Activated T-cell treated with anti-CD3 and anti-CD28 coated beads for 48 hours (primary cell): ENCODE measurements at regions not wholly inside any gene's neighbourhood (a gene's known extent, or its start where the extent isn't known, plus 50 kb on each side); places are given as distances from the start of the nearest gene placed in this dataset.

ENCODE experiments used
- DNase-seq: peaks from one replicate; pipeline ENCODE4 v3.0.0-alpha.2; 2020; ENCODE audit warnings: low read depth

DNA sequence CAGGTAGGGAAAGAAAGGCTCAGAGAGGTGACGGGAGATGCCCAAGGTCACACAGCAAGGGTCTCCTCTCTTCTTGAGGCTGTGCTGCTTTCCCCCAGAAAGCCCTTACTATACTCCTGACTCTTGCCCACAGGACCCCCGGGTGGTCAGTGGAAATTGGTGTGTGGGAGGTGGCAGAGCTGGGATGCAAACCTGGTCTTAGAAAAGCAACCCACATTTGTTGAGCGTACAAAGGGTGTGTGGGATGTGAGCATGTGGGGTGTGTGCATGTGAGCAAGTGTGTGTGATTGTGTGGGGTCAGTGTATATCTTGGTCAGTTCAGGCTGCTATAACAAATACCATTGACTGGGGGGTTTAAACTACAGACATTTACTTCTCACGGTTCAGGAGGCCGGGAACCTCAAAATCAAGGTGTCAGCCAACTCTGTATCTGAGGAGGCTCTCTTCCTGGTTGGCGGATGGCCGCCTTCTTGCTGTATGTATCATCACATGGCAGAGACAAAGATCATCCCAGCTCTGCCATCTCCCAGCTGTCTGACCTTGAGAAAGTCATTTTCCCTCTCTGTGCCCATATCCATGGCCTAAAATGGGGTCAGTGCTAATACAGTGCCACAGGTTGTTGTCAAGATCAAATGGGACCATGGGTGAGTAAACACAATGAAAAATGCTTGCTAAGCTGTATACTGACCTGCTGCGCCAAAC lies 268.5 kb downstream of the PTPRU start:
- no peak for DNase-seq

DNA sequence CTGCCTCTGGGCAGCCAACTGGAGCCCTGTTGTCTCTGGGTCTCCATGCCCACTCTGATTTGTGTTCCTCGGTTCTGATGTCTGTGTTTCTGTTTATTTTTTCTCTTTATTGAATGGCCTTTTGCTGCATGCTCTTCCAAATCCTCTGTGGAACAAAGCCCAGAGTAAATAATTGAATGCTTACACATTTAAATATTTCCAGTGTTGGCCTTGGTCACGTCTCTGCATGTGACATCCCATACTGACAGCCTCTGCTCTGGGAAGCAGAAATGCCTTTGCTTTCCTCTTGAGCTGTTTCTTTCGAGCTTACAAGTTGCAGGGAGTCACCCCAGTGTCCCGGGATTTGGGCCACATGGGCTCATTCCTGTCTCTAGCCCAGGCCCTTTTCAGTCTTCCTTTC lies 267.9 kb downstream of the PTPRU start:
- no peak for DNase-seq

DNA sequence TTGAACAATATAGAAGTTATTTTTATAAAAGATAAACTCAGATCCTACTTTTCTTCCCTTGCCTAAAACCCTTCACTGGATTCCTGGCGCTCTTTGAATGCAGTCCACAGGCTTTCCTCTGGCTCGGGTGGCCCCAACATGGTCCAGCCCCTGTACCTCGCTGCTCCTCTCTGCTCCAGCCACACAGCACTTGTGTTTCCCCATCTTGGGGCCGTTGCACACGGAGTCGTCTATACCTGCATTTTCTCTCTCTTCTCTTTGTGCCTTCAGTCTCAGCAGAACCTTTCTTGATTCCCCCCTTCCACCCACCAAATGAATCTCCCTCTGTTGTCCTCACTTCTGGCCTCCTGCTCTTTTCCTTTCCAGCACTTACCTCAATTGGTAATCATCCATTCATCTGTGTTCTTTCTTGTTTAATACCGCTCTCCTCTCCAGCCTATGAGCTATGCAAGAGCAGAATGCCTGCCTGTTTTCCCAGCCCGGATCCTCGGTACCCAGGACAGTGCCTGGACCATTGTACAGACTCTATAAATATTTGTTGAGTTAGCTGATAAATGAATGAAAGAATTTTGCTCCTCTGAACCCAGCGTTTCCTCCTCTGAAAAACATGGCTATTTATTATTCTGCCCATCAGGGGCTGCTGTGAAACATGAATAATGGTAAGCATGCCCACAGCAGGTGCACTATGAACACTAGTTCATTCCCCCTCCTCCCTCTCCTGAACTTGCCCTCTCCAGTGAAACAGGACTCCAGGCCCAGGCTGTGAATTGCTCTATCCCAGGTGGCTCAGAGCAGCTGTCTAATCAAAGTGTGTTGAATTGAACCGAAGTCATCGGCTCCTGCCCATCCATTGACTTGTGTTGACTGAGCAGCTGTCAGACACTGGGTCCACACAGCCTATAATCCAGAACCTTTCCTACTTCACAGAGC lies 266.9 kb downstream of the PTPRU start:
- no peak for DNase-seq

DNA sequence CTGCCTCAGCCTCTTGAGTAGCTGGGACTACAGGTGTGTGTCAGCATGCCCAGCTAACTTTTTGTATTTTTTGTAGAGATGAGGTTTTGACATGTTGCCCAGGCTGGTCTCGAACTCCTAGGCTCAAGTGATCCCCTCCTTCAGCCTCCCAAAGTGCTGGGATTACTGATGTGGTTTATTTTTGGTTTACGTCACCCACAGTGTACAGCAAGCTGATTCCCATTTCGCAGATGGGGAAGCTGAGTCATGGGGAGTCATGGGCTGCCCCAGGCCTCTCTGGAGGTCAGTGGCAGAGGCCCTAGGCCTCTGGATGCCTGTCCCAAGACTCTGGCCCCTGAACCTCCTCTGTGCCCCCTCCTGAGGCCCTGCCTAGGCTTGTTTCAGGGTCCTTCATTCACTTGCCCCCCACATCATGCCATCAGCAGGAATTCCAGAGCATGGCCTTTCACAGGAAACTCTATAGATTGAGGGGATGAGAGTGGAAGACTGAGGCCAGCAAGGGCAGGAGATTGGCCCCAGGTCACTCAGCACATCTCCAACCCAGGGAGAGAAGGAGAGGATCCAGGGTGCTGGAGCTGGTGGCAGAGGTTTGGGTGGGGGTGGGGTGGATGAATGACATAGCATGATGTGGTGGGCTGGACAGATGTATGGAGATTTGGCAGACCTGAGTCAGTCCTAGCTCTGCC lies 266.0 kb downstream of the PTPRU start:
- DNase-seq = no peak

DNA sequence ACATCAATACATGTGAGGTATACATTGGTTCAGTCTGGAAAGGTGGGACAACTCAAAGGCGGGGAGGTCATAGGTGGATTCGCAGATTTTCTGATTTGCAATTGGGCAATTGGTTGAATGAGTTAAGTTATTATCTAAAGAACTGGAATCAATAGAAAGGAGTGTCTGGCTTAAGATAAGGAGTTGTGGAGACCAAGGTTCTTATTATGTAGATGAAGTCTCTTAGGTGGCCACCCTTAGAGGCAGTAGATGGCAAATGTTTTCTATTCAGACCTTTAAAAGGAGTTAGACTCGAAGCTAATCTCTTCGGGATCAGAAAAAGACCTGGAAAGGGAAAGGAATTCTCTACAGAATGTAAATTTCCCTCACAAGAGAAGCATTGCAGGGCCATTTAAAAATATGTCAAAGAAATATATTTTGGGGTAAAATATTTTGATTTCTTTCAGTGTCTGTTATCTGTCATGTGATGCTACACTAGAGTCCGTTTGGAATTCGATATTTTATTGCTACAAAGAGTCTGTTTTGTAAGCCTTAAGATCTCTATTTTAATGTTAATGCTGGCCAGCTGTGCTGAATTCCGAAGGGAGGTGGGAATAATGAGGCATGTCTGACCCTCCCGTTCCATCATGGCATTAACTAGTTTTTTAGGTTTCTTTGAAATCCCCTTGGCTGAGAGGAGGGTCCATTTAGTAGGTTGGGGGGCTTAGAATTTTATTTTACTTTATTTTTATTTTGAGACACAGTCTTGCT lies 265.1 kb downstream of the PTPRU start:
- DNase-seq = no peak

DNA sequence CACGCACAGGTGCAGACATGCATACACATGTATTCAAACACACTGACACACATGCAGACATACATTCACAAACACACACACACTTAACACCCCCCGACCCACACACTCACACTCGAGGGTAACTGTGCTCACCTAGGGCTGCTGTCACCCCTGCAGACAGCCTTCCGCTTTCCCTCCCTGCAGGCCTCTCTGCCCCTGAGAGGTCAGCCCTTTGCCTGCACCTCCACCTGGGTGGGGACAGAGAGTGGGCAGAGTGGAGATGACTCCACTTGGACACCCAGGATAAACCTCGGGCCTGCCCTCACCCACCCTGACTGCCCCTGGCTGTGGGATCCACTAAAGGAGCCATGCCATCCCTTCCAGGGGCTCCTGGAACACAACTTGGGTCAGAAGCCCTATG lies 264.3 kb downstream of the PTPRU start:
- no peak for DNase-seq

DNA sequence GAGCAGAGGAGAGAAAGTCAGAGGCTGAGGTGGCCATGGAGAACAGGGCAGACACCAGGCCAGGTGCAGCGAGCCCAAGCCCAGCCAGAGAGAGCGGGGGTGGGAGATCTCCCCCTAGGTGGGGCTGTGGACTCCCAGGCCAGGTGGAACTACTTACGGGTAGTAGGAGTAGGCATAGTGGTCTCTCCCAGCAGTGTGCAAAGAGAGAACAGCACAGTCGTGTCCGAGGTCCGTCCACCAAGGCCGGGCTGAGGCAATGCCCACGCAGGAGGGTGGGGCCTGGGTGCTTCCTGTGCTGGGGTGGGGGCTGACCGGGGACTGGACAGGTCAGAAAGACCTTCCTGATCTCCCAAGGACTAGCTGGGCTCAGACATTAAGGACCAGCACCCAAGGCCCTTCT lies 263.7 kb downstream of the PTPRU start:
- DNase-seq = no peak

DNA sequence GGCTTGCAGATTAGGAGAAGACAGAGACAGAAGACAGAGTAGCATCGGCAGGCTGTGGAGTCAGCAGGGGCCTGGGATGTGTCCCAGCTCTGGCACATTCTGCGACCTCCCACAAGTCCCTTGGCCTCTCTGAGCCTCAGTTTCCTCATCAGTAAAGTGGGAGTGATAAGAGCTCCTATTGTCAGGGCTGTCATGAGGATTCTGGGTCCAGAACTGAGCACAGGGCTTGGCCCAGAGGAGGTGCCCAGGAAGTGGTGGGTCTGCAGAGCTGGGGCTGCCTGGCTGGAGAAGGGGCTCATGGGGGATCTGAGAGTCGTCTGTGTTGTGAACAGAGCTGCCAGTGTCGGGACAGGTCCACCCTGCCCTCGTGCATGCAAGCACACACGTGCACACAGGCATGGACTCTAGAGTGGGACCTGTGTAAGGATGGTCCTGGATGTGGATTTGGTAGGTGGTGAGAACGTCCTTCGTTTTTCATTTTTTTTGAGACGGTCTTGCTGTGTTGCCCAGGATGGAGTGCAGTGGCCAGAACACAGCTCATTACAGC lies 262.9 kb downstream of the PTPRU start:
- DNase-seq = no peak

DNA sequence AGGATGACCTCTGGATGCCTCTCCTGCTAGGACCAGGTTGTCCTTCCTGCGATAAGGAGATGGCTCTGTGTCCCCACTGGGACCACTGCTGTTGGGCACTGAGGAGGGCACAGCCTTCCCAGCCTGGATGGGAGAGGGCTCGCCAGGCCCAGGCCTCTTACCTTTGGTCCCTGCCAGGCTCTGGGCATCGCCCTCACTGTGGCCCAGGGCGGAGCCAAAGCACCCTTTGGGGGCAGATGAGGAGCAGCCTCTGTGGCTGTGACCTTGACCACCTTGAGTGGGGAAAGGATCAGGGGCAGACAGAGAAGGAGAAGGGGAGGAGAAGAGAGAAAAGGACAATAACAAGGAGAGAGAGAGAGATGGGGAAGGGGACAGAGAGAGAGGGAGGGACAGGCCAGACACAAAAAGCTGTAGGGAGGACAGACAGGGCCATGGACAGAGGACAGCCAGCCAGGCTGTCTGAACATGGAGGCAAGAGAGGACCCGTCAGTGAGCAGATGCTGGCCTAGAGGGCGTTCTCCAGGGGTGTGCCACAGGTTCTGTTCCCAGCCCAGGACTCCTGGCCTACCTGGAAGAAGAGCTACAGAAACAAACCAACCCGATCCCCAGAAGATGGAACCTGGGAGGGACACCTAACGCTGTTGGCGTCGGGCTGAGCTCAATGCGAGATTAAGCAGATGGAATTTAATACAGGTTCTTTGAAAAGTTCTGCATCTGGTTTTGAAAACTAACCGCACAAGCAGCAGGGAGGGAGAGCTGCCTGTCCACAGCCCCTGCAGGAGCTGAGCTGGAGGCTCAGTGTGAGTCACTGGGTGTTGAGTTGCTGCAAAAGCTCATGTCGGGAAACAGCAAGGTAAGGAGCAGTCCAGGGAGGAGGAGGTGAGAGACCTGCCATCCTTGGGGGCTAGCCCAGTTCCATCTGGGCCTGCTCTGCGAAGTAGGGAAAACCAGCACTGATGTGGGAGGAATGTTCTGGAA lies 262.1 kb downstream of the PTPRU start:
- no peak for DNase-seq

DNA sequence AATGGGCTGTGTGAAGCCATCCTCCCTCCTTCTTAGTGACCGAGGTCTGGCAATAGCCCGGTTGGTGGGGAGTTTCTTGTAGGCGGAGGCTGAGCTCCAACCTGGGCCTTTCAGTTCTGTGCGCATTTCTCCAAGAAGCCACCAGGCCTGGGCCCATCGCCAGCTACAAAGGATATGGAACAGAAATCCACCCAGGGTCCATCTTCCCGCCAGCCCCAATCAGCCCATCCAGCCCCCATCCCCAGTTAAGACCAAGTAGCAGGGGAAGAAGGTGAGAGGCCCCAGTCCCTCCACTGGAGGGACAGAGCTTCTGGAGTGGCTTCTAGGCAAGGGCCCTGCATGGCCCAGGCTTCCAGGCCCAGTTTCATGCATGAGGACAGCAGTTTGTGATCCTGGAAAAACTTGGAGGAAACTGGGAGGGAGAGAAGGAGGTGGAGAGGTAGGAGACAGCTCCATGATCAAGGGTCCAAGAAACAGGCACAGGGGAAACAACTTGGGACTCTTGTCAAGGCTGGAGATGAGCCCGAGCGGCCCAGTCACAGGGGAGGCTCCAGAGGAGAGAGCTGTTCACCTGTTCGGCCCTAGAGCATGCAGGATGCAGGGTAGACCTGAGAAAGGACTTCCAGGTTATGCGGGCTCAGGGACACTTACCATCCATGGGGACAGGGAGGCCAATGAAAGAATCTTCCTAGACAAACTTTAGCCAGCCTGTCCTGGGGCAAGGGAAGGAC lies 261.2 kb downstream of the PTPRU start:
- DNase-seq = no peak

DNA sequence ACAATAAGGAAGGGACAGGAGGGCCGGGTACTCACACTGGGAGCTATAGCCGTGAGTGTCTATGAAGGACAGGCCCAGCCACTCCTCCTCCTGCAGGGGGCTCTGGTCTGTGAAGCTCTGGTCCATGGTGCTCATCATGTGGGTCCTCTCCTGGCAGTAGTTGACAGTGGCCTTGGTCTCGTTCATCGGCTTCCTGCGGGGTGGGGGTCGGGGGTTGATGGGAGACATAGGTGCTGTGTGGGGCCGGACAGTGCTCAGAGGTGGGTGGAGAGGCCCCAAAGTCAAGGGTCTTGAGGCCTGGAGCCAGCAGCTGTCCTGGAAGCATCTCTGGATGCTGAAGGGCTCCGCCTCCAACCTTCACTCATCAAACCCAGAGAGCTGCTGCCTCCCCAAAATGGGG lies 260.4 kb downstream of the PTPRU start:
- no peak for DNase-seq

DNA sequence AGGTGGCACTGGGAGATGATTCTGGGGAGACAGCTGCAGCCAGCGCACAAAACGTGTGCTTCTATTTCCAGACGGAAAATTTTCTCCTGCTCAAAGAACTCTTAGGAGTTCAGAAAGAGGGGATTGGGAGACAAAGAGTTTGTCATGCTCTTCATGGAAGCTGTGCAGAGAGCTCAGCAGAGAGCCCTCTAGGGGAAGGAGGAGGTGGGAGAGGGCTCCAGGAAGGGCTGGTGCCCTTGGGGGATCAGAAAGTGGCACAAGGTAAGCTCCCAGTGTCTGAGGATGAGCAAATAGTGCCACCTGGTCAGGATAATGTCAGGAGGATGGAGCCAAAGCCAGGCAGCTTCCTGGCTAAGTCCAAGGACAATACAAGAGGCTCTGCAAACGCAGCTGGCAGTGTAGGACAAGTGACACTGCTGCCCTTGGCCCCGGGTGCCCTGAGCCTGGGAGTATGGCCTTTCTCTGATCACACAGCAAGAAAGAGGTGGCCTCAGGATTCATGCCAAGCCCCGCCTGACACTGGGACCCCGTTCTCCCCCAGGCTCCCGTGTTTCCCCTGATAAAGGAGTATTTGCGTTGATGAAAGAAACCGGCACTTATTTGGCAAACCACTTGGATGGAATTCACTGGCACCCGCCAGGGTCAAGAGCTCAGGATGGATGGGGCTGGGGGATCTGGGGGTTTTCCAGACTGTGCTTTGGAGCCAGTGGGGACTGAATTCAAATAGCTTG lies 254.0 kb downstream of the PTPRU start:
- DNase-seq = no peak

DNA sequence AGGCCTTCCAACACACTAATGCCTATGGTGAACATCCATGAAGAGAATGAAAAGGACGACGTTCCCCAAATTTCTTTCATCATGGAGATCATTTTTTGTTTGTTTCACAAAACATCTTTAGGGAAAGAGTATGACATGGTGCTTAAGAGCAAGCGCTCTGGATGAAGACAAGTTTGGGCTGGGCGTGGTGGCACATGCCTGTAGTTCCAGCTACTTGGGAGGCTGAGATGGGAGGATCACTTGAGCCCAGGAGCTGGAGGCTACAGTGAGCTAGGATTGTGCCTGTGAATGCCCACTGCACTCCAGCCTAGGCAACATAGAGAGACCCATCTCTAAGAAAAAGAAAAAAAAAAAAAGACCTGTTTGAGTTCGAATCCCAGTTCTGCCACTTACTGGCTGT lies 253.1 kb downstream of the PTPRU start:
- no peak for DNase-seq

DNA sequence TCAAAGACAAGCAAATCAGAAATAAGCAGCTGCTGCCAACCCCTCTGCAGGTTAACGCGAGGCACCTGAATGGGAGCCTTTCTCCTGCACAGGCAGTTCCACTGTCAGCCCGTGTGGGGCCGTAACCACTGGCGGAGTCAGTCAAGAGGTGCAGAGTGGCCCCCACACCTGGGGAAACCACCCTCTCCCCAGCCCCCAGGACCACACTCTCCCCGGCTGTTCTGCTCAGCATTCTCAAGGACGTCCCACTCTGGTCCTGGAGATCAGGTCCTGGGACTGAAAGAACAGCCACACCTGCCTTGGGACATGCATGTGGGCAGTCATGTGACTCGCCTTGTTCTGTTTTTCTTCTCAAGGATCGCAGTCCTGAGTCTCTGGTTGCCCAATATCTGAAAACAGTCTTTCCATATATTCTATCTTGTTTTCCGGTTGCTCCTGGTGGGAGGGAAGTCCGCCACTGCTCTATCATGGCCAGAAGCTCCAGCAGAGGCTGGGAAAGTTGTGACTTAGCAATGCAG lies 252.5 kb downstream of the PTPRU start:
- no peak for DNase-seq

DNA sequence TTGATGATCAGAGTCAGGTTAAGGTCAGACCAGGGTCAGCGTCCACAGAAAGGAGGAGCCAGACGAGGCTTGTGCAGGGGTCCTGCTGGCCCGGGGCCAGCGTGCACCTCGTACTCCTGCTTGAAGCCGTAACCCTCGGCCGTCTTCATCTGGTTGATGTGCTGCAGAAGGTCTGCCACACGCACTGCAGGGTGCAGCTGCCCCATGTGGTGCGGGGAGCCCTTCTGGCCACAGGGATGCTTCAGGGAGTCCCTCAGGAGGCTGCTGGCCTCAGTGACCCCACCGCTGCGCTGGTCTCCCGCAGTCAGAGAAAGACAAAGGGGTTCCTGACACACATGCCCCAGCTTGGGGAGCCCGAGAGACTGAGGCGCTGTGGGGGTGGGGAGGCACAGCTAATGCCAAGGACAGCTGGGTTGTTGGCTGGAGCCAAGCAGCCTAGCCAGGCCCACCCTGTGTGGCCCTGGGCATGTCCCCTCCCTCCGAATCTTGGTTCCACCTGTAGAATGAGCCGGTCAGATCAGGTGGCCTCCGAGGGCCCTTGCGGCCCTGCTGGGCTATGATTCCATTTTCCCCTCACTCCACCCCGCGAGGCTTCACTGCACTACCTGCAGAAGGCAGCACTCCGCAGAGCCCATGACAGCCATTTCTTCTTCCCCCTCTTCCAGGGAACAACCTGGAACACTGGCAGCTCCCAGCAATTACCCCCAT lies 251.9 kb downstream of the PTPRU start:
- no peak for DNase-seq

DNA sequence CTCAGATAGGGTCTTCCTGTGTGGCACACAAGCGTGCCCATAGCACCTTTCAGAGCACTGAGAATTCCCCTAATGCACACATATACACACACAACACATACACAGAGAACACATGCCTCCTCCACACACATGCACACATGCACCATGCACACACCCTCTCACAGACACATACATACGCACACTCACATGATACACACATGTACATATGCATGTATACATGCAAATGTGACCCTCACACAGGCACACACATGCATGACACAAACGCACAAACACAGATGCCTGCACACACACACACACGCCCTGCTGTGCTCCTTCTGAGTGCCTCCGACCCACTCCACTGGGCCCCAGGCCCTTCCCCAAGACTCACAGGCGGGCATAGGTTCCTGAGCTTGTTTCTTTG lies 251.0 kb downstream of the PTPRU start:
- DNase-seq = no peak

DNA sequence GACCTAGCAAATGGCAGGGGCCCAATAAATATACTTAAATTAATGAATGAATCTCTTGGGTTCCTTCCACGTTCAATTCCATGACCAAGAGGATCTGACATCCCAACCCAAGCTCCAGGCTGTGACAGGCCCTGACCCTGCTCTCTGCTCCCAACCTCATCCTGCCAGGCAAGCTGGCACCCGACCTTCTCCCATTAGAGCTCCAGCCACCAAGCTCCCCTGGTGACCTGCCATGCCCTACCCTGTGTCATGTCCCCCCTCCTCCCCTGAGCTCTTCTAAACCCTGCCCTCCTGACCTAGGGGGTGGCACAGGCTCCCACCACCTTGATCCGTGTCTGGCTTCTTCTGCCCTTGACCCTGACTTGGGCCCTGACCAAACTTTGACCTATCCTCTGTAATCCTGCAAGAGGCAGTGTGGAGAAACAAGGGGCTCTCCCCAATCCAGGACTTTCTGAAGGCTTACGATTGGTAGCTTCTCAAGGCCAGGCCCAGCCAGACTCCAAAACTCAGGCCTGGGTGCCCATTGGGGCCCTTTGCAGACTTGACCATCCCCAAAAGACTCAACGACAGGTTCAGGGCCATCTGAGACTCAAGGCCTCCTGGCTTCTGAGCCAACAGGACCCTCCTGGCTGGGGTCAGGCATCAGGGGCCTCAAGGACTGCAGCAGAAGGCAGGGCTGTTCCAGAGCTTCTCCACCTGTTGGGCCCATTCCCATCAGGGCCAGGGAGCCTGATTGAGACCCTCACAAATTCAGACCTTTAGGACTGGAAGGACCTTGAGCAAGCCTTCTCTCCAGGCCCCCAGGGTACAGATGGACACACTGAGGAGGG lies 249.0 kb downstream of the PTPRU start:
- DNase-seq = no peak
